Lower lobe of right lung (tissue), 2 donors: ENCODE measurements at regions not wholly inside any gene's neighbourhood (a gene's known extent, or its start where the extent isn't known, plus 50 kb on each side); places are given as distances from the start of the nearest gene placed in this dataset.
"Not testable (repeated sequence)": the region's sequence is repeated elsewhere in the genome, so short reads cannot be mapped to it uniquely, and the experiment has no call there.

Source experiments
- ATAC-seq, 2 donors: fragments of 200-7000 bp; cut with Tn5 transposase; one replicate each; pipeline ENCODE4 v1.9.1; 2020 to 2022; ENCODE audit warnings: mild to moderate bottlenecking in 2 of 2, moderate library complexity in 2 of 2
- DNase-seq: peaks from one replicate; pipeline ENCODE4 v3.0.0-alpha.2; 2020
- H3K27ac ChIP-seq: fragments of 200-600 bp; one replicate; pipeline ENCODE4 v1.8.0; 2022
- H3K27me3 ChIP-seq: fragments of 200-600 bp; one replicate; pipeline ENCODE4 v1.8.0; 2022; ENCODE audit warnings: low read depth
- H3K36me3 ChIP-seq: fragments of 200-600 bp; one replicate; pipeline ENCODE4 v1.8.0; 2022; ENCODE audit warnings: mild to moderate bottlenecking
- H3K4me1 ChIP-seq: fragments of 200-600 bp; one replicate; pipeline ENCODE4 v1.8.0; 2022
- H3K4me3 ChIP-seq: fragments of 200-600 bp; one replicate; pipeline ENCODE4 v1.8.0; 2022; ENCODE audit warnings: mild to moderate bottlenecking
- H3K9me3 ChIP-seq: fragments of 200-600 bp; one replicate; pipeline ENCODE4 v1.8.0; 2022
- CTCF ChIP-seq: fragments of 200-600 bp; IDR thresholded peaks from one replicate; pipeline ENCODE4 v1.8.0; 2022; ENCODE audit warnings: antibody characterized with exemption, mild to moderate bottlenecking
- intact Hi-C: fragments of 100-400 bp; cut with DNase I; formaldehyde crosslinking; loops from one replicate; pipeline ENCODE4 v1.11.0; 2022
- donor health status: DM: no; HTN: yes; CAD: no; lungs with severe emphysema.

GRCh38 chr7:3138997-3139396 is 95.3 kb upstream of the CARD11 start:
- Histone ChIP-seq H3K4me3 (no peak overlapping the region), H3K9me3 (no peaks in the 10 kb centered on the region), H3K4me1 (no peaks in the 10 kb centered on the region), H3K27me3 (no peaks in the 10 kb centered on the region), H3K36me3 (no peaks in the 10 kb centered on the region), H3K27ac (no peak overlapping the region)
- no peak for TF ChIP-seq CTCF
- ATAC-seq, result no peak
- intact Hi-C loops, result no loop called here
- no peak for DNase-seq

GRCh38 chr7:3140834-3141233 is 97.2 kb upstream of the CARD11 start:
- H3K27me3 ChIP-seq, result no peaks in the 10 kb centered on the region
- no peaks in the 10 kb centered on the region for H3K4me1 ChIP-seq
- no peaks in the 10 kb centered on the region for H3K9me3 ChIP-seq
- DNase-seq (no peak), ATAC-seq (no peak)
- H3K4me3 ChIP-seq, result no peak overlapping the region
- TF ChIP-seq CTCF, result no peak
- no peak overlapping the region for H3K27ac ChIP-seq
- H3K36me3 ChIP-seq, result no peaks in the 10 kb centered on the region
- intact Hi-C loops, result no loop called here

- H3K9me3 ChIP-seq, result no peaks in the 10 kb centered on the region
- no peak overlapping the region for H3K27ac ChIP-seq
- DNase-seq (no peak), ATAC-seq (no peak)
- intact Hi-C loops, result no loop called here
- H3K36me3 ChIP-seq, result no peaks in the 10 kb centered on the region
- H3K4me3 ChIP-seq, result no peak overlapping the region
- no peak for TF ChIP-seq CTCF
- no peaks in the 10 kb centered on the region for H3K4me1 ChIP-seq
- H3K27me3 ChIP-seq, result no peaks in the 10 kb centered on the region
Observed at GRCh38 chr7:3141326-3141725, 97.7 kb upstream of the CARD11 start.

GRCh38 chr7:3143869-3144775 is 100.5 kb upstream of the CARD11 start:
- DNase-seq, result no peak
- H3K27me3 ChIP-seq, result peaks cover 6% of the 10 kb centered on the region
- TF ChIP-seq CTCF, result no peak
- H3K27ac ChIP-seq, result no peak overlapping the region
- H3K4me1 ChIP-seq, result no peaks in the 10 kb centered on the region
- no peak for ATAC-seq
- H3K36me3 ChIP-seq, result no peaks in the 10 kb centered on the region
- H3K4me3 ChIP-seq, result no peak overlapping the region
- no peaks in the 10 kb centered on the region for H3K9me3 ChIP-seq
- intact Hi-C loops, result no loop called here

- H3K27ac ChIP-seq, intact Hi-C loops, ATAC-seq, H3K9me3 ChIP-seq, H3K27me3 ChIP-seq, H3K4me3 ChIP-seq, H3K36me3 ChIP-seq, H3K4me1 ChIP-seq, DNase-seq: not testable (repeated sequence)
Observed at GRCh38 chr7:3144776-3145125, 101.1 kb upstream of the CARD11 start.

- peaks cover 7% of the 10 kb centered on the region for H3K27me3 ChIP-seq
- no peak for TF ChIP-seq CTCF
- intact Hi-C loops, result no loop called here
- H3K4me3 ChIP-seq, result no peak overlapping the region
- DNase-seq, result no peak
- ATAC-seq, result no peak
- no peak overlapping the region for H3K27ac ChIP-seq
- H3K4me1 ChIP-seq, result no peaks in the 10 kb centered on the region
- H3K36me3 ChIP-seq, result no peaks in the 10 kb centered on the region
- no peaks in the 10 kb centered on the region for H3K9me3 ChIP-seq
Observed at GRCh38 chr7:3146571-3147226, 103.0 kb upstream of the CARD11 start.

GRCh38 chr7:3148471-3148870 is 104.8 kb upstream of the CARD11 start:
- intact Hi-C loops, ATAC-seq, DNase-seq, H3K4me3 ChIP-seq, H3K4me1 ChIP-seq, H3K9me3 ChIP-seq, H3K27ac ChIP-seq, H3K36me3 ChIP-seq, H3K27me3 ChIP-seq: not testable (repeated sequence)
